HL-60 (cell line): ENCODE measurements at regions not wholly inside any gene's neighbourhood (a gene's known extent, or its start where the extent isn't known, plus 50 kb on each side); places are given as distances from the start of the nearest gene placed in this dataset.

Source experiments
- CTCF ChIP-seq: IDR thresholded peaks from one replicate; pipeline ENCODE4 v1.5.1; 2011; ENCODE audit warnings: low read length, control low read depth, inconsistent platforms; ENCODE audit not compliant: insufficient read depth
- GABPA ChIP-seq: IDR thresholded peaks from 2 replicates; pipeline ENCODE4 v1.6.1; 2012; ENCODE audit warnings: low read depth
- POLR2AphosphoS5 ChIP-seq: IDR thresholded peaks from 2 replicates; pipeline ENCODE4 v1.6.1; 2012; ENCODE audit warnings: low read depth
- REST ChIP-seq: IDR thresholded peaks from 2 replicates; pipeline ENCODE4 v1.6.1; 2012; ENCODE audit warnings: low read depth; ENCODE audit not compliant: insufficient replicate concordance
- SPI1 ChIP-seq: IDR thresholded peaks from 2 replicates; pipeline ENCODE4 v1.6.1; 2012; ENCODE audit warnings: low read depth, mild to moderate bottlenecking, borderline replicate concordance

GRCh38 chr2:4416431-4416830 is 713.1 kb downstream of the DCDC2C start:
- no peak for TF ChIP-seq CTCF
- no peak for TF ChIP-seq POLR2AphosphoS5
- no peak for TF ChIP-seq REST
- no peak for TF ChIP-seq SPI1
- TF ChIP-seq GABPA: no peak
